ENCODE measurements at regions not wholly inside any gene's neighbourhood (a gene's known extent, or its start where the extent isn't known, plus 50 kb on each side); places are given as distances from the start of the nearest gene placed in this dataset.

DNA sequence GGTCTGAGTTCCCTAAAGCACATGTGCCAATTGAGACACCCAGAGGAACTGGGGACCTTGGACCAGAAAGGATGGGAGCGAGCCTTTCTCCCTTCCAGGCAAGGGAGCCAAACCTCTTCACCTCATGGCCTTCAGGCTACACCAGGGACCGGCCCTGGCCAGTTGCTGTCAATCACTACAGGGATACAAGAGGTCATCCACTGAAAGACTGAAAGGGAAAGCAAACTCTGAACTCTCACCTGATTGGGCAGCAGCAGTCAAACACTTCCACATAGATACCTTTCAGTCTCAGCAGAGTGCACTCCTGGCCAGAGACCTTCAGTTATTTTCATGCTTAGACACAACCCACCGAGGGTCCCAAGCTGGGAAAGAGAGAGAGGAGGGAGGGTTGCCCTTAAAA is 1956.0 kb upstream of the LRRTM1 start:
- TF ChIP-seq, protein P1, sequence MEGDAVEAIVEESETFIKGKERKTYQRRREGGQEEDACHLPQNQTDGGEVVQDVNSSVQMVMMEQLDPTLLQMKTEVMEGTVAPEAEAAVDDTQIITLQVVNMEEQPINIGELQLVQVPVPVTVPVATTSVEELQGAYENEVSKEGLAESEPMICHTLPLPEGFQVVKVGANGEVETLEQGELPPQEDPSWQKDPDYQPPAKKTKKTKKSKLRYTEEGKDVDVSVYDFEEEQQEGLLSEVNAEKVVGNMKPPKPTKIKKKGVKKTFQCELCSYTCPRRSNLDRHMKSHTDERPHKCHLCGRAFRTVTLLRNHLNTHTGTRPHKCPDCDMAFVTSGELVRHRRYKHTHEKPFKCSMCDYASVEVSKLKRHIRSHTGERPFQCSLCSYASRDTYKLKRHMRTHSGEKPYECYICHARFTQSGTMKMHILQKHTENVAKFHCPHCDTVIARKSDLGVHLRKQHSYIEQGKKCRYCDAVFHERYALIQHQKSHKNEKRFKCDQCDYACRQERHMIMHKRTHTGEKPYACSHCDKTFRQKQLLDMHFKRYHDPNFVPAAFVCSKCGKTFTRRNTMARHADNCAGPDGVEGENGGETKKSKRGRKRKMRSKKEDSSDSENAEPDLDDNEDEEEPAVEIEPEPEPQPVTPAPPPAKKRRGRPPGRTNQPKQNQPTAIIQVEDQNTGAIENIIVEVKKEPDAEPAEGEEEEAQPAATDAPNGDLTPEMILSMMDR (IDR thresholded peaks at IDR 0.05), result no peak
- no peak for TF ChIP-seq POLR2A (IDR thresholded peaks at IDR 0.05)

All from testis (tissue), 2 donors.